ENCODE measurements at regions not wholly inside any gene's neighbourhood (a gene's known extent, or its start where the extent isn't known, plus 50 kb on each side); places are given as distances from the start of the nearest gene placed in this dataset.

DNA sequence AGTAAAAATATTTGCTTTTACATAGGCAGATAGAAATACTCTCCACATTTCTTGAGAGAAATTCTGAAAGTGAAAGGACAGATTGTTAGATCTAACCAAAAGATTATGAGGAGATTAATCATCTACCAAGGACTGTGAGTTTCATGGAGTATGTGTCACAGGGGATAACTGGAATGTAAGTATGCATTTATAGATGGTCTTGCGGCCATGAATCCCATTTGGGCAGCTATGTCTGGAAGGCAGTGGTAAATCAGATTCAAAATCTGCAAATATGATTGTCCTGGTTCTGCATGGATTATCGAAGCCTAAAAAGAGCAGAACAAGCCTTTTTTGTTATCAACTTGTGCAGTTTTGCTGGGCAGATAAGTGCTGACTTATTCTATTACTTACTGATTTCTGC is 293.8 kb downstream of the RFPL4B start:
- TF ChIP-seq, protein P1, sequence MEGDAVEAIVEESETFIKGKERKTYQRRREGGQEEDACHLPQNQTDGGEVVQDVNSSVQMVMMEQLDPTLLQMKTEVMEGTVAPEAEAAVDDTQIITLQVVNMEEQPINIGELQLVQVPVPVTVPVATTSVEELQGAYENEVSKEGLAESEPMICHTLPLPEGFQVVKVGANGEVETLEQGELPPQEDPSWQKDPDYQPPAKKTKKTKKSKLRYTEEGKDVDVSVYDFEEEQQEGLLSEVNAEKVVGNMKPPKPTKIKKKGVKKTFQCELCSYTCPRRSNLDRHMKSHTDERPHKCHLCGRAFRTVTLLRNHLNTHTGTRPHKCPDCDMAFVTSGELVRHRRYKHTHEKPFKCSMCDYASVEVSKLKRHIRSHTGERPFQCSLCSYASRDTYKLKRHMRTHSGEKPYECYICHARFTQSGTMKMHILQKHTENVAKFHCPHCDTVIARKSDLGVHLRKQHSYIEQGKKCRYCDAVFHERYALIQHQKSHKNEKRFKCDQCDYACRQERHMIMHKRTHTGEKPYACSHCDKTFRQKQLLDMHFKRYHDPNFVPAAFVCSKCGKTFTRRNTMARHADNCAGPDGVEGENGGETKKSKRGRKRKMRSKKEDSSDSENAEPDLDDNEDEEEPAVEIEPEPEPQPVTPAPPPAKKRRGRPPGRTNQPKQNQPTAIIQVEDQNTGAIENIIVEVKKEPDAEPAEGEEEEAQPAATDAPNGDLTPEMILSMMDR (IDR thresholded peaks at IDR 0.05) = no peak
- TF ChIP-seq POLR2AphosphoS5 (IDR thresholded peaks at IDR 0.05) = no peak
- no peak for TF ChIP-seq POLR2A (IDR thresholded peaks at IDR 0.05; ENCODE audit: low read depth)
